Choroid plexus epithelial cell (primary cell): ENCODE measurements at regions not wholly inside any gene's neighbourhood (a gene's known extent, or its start where the extent isn't known, plus 50 kb on each side); places are given as distances from the start of the nearest gene placed in this dataset.

Source experiments
- DNase-seq: peaks from one replicate; pipeline ENCODE4 v3.0.0-alpha.2; 2010; ENCODE audit warnings: low read depth
- H3K4me3 ChIP-seq: 2 replicates; pipeline ENCODE4 v1.5.1; 2011; ENCODE audit warnings: low read depth, mild to moderate bottlenecking, control low read depth, low read length, moderate library complexity
- TF ChIP-seq, protein P1 (sequence below): conservative IDR thresholded peaks from 2 replicates; pipeline ENCODE4 v1.5.1; 2011; ENCODE audit warnings: low read depth, mild to moderate bottlenecking, control low read depth, inconsistent platforms, low read length, moderate library complexity

DNA sequence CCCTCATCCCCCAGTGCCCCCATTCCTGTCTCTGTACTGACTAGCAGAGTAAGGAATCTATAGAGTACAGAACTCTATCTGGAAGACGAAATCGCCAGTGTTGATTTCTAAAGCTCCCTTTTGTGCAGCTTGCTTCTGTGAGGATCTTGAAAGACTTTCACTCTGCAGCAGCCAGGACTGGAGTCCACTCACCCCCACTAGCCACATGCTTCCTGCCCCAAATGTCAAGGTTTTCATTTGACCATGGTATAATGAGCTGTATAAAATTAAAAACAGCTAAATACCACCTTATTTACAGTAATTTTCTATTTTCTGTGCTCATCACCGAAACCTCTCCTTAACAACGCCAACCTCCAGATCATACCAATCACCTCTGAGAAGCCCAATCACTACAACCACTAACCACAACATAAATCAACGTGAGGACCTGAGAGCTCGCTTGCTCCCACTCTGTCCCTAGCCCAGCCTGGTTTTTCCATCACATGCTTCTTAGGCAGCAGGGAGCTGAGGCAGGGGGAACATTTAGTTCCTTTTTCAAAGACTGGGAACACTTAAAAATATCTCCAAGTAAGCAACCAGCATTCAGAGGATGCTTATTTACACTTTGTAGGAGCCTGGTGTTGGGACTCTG, 56.1 kb upstream of the IRF2BP2 start:
- no peak overlapping the region for H3K4me3 ChIP-seq
- DNase-seq: no peak
- TF ChIP-seq, protein P1, sequence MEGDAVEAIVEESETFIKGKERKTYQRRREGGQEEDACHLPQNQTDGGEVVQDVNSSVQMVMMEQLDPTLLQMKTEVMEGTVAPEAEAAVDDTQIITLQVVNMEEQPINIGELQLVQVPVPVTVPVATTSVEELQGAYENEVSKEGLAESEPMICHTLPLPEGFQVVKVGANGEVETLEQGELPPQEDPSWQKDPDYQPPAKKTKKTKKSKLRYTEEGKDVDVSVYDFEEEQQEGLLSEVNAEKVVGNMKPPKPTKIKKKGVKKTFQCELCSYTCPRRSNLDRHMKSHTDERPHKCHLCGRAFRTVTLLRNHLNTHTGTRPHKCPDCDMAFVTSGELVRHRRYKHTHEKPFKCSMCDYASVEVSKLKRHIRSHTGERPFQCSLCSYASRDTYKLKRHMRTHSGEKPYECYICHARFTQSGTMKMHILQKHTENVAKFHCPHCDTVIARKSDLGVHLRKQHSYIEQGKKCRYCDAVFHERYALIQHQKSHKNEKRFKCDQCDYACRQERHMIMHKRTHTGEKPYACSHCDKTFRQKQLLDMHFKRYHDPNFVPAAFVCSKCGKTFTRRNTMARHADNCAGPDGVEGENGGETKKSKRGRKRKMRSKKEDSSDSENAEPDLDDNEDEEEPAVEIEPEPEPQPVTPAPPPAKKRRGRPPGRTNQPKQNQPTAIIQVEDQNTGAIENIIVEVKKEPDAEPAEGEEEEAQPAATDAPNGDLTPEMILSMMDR: no peak

DNA sequence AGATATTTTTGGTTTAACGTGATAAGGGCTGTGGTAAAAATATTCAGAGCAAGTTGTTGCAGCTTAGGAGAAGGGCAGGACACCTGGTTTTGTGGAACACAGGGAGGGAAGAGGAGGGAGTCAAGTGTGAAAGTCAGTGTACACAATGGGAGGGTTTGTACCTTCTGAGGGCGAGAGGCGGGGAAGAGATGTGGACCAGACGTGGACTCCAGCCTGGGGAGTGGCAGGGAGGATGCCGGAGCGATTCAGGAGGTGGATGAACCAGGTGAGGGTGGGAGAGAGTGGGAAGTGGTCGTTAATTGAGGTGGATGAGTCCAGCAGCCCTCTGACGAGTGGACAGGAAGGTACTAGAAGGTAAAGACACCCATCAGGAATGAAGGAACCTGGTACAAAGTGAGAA, 52.2 kb upstream of the IRF2BP2 start:
- DNase-seq: no peak
- H3K4me3 ChIP-seq: no peak overlapping the region
- TF ChIP-seq, protein P1: no peak

DNA sequence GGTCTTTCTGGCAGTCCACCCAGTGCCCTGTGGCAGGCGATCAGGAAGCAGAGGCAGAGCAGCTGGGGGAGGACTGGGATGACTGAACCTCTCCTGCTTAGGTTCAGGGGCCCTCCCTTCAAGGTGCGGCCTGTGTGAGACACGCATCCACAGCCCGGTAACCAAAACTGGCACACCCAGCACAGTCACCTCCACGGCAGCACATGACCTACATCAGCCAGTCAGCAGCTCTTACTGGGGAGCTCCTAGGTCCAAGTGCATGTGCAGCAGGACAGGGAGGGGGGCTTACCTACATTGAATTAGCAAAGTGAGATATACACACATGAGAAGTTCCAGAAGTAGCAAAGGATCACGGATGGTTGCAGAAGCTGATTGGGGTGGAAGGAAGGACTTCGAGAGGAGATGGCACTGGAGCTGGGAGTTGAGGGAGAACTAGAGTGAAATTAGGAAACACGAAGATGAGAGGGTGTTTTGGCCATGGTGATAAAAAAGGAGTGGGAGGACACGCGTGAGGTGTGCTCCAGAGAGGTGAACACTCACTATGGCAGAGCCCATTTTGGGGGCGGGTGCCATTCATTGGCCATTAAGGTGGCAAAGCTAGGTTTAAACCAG, 51.4 kb upstream of the IRF2BP2 start:
- H3K4me3 ChIP-seq: no peak overlapping the region
- DNase-seq: no peak
- TF ChIP-seq, protein P1: no peak

DNA sequence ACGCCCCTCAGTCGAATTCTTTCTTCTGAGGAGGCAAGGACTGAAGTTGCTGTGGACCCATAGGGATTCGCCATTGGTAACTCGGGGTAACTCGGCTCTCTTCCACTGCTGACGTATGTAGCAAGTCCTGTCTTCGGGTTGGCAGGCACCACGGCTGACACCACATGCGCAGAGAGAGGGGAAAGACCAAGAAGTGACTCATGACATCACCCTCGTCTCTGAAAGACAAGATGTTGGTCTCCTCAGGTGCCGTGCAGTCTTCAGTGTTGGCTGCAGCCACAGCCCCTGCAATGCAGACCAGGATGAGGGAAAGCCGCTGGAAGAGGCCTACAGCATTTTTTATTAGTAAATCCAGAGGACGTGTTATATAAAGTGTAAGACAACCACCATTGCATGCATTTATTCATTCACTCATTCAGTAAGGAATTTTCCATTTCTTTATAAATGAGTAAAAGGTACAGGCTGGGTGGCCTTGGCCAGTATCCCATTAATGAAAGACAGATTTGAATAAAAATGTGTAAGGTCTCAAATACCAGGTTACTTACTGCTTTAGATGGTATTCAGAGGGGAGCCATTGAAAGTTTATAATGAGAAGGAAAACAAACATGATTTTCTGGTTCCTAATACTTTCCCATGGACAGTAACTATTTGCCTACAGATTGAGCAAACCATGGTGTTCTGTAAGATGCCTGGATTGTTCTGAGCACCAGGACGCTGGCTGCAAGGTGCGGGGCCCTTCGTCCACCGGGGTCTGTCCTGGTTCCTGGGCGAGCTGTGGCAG, 50.7 kb upstream of the IRF2BP2 start:
- TF ChIP-seq, protein P1: no peak
- no peak for DNase-seq
- H3K4me3 ChIP-seq: no peak overlapping the region
